KBM-7 (cell line): ENCODE measurements at regions not wholly inside any gene's neighbourhood (a gene's known extent, or its start where the extent isn't known, plus 50 kb on each side); places are given as distances from the start of the nearest gene placed in this dataset.

Experiments
- DNase-seq: peaks from one replicate; pipeline ENCODE4 v3.0.0-alpha.2; 2015
- in situ Hi-C: fragments of 300-500 bp; cut with MboI; formaldehyde crosslinking; loops from 2 replicates; pipeline ENCODE4 v1.14.3; 2020; ENCODE audit warnings: low sequenced_read_pairs, low pct_unique_long_range_greater_than_20kb, mixed read lengths

DNA sequence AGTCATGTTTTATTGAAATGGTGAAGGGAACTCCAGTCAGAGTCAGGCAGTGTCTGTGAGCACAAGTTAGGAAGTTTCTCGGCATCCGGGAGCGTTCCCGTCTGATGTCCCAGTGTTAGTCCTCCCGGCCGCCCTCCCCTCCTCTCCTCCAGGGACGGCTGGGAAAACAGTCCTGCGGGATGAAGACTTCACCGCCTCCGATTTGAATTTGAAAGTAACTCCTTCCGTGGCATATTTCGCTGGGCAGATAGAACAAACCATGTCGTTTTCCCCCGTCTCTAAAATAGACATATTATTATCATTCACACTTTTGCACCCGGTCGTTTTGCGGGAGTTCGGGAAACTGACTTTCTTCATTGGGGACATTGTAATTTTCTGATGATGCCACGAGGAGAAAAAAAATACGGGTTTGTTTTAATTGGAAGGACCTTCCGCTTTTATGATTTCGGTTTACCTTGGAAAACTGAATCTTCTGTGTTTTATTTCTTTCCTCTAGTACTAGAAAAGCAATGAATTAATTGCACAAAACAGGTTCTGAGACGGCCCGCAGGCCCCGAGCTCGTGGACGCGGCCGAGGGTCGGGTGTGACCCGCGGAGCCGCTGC lies 76.6 kb downstream of the ZIC5 start:
- in situ Hi-C loops = loop anchor here (25.0 kb wide), 1 partner anchor 642 kb away; no protein-coding TSS in a partner anchor
- no peak for DNase-seq

DNA sequence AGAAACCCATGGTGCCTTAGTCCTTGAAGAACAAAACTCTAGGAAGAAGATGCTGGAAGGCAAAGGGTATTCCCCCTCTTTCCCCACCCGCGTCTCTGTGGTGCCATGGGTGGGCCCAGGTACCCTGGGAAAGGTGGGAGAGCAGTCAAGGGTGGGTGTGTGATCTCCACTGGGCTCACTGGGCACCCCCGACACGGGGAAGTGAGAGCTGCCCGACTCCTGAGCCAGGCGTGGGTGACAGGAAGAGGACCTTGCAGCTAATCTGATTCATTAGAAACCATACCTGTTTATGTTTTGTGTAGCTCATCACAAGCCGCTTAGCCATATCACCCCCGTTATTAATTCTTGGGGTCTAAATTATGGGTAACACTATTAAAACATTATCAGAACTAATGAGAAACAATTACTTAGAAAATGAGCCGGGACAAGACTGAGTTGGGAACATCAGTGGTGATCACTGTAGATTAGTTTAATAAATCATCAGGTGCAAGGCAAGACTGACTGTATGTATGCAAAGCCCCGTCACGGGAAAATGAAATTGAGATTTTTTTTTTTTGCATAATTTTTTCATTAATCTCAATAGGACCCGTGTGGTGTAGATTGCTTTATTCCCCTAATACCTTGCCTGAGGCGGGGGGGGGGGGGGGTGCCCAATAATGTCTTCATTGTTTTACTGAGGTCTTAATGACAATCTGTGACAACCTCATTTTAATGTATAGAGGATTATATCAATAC lies 77.3 kb downstream of the ZIC5 start:
- in situ Hi-C loops = loop anchor here (25.0 kb wide), 1 partner anchor 643 kb away; no protein-coding TSS in a partner anchor
- DNase-seq = no peak

DNA sequence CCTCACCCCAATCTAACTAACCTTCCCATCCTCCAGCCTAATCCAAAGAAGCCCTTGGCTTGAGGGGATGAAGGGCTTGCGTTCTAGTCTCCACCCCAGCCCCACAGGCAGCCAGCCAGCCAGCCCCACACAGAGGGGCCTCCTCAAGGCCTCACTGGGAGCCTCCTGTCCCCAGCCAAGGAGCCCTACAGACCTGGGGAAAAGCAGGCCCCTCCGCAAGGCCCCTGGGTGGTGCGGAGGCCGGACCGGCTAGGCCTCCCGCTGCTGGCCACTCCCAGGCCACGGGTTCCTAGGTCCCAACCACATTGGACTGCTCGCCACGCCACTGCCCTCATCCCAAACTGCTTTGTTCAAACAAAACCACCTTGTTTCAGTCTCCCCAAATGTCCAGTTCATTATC lies 78.0 kb downstream of the ZIC5 start:
- in situ Hi-C loops = loop anchor here (25.0 kb wide), 1 partner anchor 644 kb away; no protein-coding TSS in a partner anchor
- DNase-seq = no peak

- no peak for DNase-seq
- in situ Hi-C loops = loop anchor here (25.0 kb wide), 1 partner anchor 644 kb away; no protein-coding TSS in a partner anchor
Measured at GRCh38 chr13:99892866-99893504, 78.6 kb downstream of the ZIC5 start.

- DNase-seq = no peak
- in situ Hi-C loops = loop anchor here (25.0 kb wide), 1 partner anchor 645 kb away; no protein-coding TSS in a partner anchor
Measured at GRCh38 chr13:99892196-99892613, 79.4 kb downstream of the ZIC5 start.

DNA sequence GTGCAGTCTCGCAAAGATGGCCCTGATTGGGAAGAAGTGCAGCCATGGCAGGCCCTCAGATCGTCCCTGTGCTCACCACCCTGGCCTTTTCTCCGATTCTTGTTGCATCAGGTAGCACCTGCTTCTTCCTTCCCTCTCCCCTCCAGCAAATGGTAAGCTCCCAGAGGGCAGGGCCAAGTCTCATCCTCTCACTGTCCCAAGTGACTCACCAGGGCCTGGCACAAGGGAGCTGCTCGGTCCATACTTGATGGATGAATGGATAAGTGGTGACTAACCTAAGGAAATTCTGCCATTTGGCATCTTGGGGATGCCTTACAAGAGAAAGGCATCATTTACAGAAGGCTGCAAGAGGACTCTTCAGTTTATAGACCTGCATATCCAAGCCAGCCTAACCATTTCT lies 84.9 kb downstream of the ZIC5 start:
- in situ Hi-C loops = loop anchor here (25.0 kb wide), 1 partner anchor 651 kb away; no protein-coding TSS in a partner anchor
- DNase-seq = no peak

GRCh38 chr13:99884913-99885312 lies 86.7 kb downstream of the ZIC5 start:
- in situ Hi-C loops = loop anchor here (25.0 kb wide), 1 partner anchor 652 kb away; no protein-coding TSS in a partner anchor
- no peak for DNase-seq

- in situ Hi-C loops = loop anchor here (25.0 kb wide), 1 partner anchor 653 kb away; no protein-coding TSS in a partner anchor
- DNase-seq = no peak
Measured at GRCh38 chr13:99883805-99884204, 87.8 kb downstream of the ZIC5 start.

- in situ Hi-C loops = loop anchor here (25.0 kb wide), 1 partner anchor 658 kb away; no protein-coding TSS in a partner anchor
- DNase-seq = no peak
Measured at GRCh38 chr13:99878921-99879610, 92.5 kb downstream of the ZIC5 start.

DNA sequence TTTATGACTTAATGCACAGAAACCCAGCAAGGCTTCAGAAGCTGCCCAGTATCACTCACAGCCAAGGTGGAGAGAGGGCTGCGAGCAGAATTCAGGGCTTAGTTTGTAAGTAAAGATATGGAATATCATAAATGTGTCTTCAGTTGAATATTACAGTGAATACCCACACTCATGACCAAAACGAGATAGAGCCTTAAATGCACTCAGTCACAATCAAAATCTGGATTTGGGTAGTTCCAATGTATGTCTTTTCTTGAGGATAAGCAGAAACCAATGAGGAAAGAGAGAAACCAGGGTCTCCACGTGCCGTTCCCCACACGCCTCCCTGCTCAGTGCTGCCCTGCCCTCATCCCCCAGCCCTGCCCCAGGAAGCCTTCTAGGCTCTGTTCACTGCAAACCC lies 94.9 kb downstream of the ZIC5 start:
- no peak for DNase-seq
- in situ Hi-C loops = loop anchor here (25.0 kb wide), 1 partner anchor 661 kb away; no protein-coding TSS in a partner anchor

DNA sequence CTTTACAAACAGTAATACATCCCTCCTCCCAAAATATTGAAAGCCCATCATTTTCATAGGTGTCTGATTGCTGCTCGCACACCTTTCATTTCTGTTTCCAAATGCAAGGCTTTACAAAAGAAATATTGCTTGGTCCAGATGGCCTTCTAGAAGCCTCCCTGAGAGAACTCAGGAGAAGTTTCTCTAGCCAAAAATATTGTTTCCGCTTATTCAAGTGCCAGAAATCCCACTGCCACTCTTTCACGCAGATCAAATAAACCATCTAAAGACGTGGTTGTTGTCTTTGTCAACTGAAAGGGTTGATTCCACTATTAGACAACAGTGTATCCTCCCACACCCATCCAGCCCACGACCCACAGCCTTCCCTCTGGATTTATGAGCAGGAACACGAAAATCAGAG lies 96.2 kb downstream of the ZIC5 start:
- in situ Hi-C loops = loop anchor here (25.0 kb wide), 1 partner anchor 662 kb away; no protein-coding TSS in a partner anchor
- DNase-seq = no peak

DNA sequence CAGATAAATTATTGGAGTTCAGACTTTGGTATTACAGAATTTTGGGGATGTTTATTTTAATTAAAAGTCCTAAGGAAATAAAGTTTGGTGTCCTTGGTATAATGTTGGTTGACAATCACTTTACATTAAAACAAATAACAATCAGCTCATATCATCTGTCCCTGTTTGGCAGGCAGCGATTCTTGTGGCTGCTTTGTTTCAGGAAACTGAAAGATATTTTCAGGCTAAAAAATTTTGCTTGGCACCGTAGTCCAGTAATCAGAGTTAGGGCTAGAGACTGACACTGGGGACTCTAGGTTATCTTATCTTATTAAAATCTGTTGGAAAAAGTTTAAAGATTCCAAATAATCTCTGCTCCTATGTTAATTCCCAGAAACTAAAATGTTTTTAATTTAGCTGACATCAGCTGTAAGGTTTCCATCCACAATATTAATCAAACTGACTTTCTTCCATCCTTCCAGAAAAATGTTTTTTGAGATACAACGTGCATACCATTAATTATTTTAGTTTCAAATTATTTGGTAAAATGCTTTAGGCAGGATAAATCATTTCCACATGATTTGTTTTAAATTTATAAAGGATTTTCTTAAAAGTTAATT lies 97.6 kb downstream of the ZIC5 start:
- in situ Hi-C loops = no loop called here
- no peak for DNase-seq

DNA sequence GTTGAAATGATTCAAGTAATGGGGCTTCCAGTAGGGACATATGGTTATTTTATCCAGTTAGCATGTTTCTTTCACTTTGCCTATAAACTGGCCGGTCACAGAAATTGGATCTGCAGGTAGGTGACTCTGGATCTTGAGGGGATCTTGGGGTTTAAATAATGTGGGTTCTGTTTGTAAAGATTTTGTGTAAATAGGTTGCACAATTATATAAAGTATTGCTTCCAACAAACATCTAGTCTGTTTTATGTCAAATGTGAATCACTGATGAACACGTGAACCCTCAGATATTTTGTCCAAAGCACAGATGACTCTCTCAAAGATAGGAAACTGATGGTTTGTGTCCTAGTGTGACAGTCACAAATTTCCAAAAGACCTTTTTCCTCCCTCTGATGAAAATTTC lies 98.4 kb downstream of the ZIC5 start:
- no peak for DNase-seq
- in situ Hi-C loops = no loop called here

DNA sequence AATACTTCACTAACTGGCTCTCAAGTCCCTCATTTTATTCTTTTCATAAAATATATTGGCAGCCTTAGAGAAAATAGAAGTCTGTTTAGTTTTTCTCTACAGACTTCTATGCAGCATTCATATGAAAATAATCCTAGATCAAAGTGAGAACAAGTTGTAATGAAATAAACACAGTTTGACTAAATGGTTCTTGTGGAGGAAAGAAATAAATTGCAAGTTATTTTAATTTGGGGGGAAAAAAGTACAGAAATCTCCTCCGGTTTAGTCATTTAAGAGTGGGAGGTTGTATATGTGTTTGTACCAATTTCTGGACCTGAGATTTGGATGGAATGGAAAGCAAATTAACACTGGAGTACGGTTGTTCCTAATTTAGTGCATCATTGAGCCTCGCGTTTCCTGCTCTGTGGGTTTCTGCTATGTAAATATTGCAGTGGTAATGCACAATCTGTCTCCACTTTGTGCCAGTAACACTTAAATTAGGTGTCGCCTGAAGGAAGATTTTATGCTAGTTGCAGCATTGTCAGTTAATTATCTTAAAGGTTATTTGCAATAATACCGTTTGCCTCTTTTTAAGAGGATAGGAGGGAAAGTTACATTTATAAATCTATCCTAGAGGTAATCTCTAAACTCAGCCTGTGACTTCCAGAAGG lies 100.2 kb downstream of the ZIC5 start:
- DNase-seq = no peak
- in situ Hi-C loops = no loop called here

GRCh38 chr13:99870541-99870940 lies 101.0 kb downstream of the ZIC5 start:
- in situ Hi-C loops = no loop called here
- no peak for DNase-seq

DNA sequence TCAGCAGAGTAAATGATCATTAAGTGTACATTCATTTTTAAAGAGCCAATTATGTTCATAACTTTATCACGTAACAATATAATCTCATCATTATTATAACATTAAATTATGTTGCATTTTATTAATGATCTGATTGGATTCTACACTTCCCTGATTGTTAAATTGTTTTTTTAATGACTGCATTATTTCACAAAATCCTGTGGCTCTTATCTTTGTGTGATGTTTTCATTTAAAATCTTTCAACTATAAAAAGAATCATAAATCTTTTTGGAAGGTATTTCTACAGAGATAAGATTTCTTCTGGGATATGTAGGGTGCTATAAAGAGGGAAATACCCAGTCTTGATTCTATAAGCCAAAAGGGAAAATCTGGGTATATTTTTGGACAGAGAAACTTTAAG lies 101.7 kb downstream of the ZIC5 start:
- no peak for DNase-seq
- in situ Hi-C loops = no loop called here

GRCh38 chr13:99868767-99869166 lies 102.8 kb downstream of the ZIC5 start:
- no peak for DNase-seq
- in situ Hi-C loops = no loop called here

DNA sequence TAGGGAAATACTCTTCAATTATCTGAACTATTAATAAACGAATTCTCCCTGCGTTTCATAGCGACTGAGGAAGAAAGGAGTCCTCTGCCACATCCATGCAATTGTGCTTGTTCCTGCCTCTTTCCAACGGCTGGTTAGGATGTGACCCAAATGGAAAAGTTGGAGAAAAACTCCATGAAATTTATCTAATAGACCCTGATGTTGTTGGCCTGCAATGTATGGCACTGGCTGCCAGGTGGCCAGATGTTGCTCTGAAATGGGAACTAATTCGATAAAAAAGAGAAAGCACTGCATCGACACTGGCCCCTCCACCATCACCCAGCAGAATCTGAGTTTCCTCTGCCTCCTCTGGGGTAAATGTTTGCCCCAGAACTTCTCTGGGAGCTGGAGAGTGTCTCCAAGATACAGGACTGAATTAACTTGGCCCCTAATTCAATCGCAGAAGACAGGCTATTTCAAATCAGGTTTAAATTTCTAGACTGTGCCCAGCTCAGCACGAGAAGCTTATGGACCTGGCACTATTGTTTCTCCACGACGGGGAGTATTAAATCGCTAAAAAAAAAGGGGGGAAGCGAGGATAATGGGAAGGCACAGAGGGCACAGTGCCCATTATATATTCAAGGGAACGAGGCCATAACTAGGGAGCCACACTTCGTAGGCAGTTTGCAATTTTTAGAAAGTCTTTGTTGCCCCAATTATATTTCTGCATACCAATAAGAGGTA lies 103.9 kb downstream of the ZIC5 start:
- in situ Hi-C loops = no loop called here
- no peak for DNase-seq
